ENCODE measurements at regions not wholly inside any gene's neighbourhood (a gene's known extent, or its start where the extent isn't known, plus 50 kb on each side); places are given as distances from the start of the nearest gene placed in this dataset.

DNA sequence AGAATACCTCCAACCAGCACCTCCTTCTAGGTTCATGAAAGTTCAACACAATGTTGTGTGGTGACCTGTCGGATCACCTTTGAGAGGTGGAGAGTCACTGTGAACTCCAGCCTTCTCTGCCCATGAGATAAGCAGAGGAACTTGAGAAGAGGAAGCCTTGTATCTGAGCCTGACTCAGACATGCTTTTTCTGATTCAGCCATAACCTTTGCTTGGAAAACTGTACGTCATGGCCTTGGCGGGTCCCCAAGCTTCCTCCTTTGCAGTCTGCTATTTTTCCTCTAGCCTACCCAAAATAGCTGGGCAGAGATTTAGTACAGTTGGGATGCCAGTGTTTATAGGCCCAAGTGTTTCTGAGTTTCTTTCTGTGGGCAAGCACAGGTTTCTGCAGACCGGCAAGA is 274.7 kb downstream of the CETN3 start:
- TF ChIP-seq EP300 (IDR thresholded peaks at IDR 0.05; ENCODE audit: low read depth) = no peak
- TF ChIP-seq, protein P1, sequence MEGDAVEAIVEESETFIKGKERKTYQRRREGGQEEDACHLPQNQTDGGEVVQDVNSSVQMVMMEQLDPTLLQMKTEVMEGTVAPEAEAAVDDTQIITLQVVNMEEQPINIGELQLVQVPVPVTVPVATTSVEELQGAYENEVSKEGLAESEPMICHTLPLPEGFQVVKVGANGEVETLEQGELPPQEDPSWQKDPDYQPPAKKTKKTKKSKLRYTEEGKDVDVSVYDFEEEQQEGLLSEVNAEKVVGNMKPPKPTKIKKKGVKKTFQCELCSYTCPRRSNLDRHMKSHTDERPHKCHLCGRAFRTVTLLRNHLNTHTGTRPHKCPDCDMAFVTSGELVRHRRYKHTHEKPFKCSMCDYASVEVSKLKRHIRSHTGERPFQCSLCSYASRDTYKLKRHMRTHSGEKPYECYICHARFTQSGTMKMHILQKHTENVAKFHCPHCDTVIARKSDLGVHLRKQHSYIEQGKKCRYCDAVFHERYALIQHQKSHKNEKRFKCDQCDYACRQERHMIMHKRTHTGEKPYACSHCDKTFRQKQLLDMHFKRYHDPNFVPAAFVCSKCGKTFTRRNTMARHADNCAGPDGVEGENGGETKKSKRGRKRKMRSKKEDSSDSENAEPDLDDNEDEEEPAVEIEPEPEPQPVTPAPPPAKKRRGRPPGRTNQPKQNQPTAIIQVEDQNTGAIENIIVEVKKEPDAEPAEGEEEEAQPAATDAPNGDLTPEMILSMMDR (IDR thresholded peaks at IDR 0.05) = no peak
